IMR-90 (cell line): ENCODE measurements at regions not wholly inside any gene's neighbourhood (a gene's known extent, or its start where the extent isn't known, plus 50 kb on each side); places are given as distances from the start of the nearest gene placed in this dataset.

Experiments
- ATAC-seq: fragments of 200-7000 bp; cut with Tn5 transposase; 2 replicates; pipeline ENCODE4 v1.9.1; 2020; ENCODE audit warnings: low read depth, mild to moderate bottlenecking, moderate library complexity
- BruUV-seq: library from RNA; stranded (reverse); fragments of 400-500 nt; replicated peaks from 2 replicates; lab custom pipeline; 2021; lab: Mats Ljungman, UMichigan
- CTCF ChIA-PET: fragments of 300-600 bp; formaldehyde crosslinking; extraction: SDS; loops from one replicate; lab custom pipeline; 2021; ENCODE audit warnings: antibody characterized with exemption; lab: Yijun Ruan, JAX
- POLR2A ChIA-PET: fragments of 300-600 bp; sonication (Branson Sonifier 250); formaldehyde crosslinking; loops from one replicate; lab custom pipeline; 2022; ENCODE audit warnings: antibody characterized with exemption; ENCODE audit not compliant: unreplicated experiment; lab: Charles Lee
- DNase-seq: peaks from one replicate; pipeline ENCODE4 v3.0.0; 2013
- H2AFZ ChIP-seq: replicated peaks from 2 replicates; pipeline ENCODE3; 2013; ENCODE audit warnings: low read length, mild to moderate bottlenecking; ENCODE audit not compliant: poor library complexity
- H2AK5ac ChIP-seq: 2 replicates; pipeline ENCODE4 v1.6.1; 2013; ENCODE audit warnings: low read depth, low read length, inconsistent platforms
- H2AK9ac ChIP-seq: replicated peaks from 2 replicates; pipeline ENCODE3; 2013; ENCODE audit warnings: mild to moderate bottlenecking, low read depth, low read length, moderate library complexity; ENCODE audit not compliant: poor library complexity
- H2BK120ac ChIP-seq: 2 replicates; pipeline ENCODE4 v1.6.1; 2013; ENCODE audit warnings: low read depth, low read length, inconsistent platforms
- H2BK15ac ChIP-seq: 3 replicates; pipeline ENCODE4 v1.6.1; 2013; ENCODE audit warnings: low read depth, low read length, inconsistent platforms
- H2BK20ac ChIP-seq: 2 replicates; pipeline ENCODE4 v1.6.1; 2013; ENCODE audit warnings: low read depth, mild to moderate bottlenecking, inconsistent platforms, low read length, moderate library complexity
- H2BK5ac ChIP-seq: 2 replicates; pipeline ENCODE4 v1.6.1; 2013; ENCODE audit warnings: mild to moderate bottlenecking, low read depth, low read length, inconsistent platforms; ENCODE audit not compliant: poor library complexity, severe bottlenecking
- H3K14ac ChIP-seq: replicated peaks from 2 replicates; pipeline ENCODE4 v1.6.1; 2013; ENCODE audit warnings: low read depth, low read length, inconsistent platforms
- H3K18ac ChIP-seq: 2 replicates; pipeline ENCODE4 v1.6.1; 2013; ENCODE audit warnings: low read depth, low read length, control low read depth
- H3K23ac ChIP-seq: 2 replicates; pipeline ENCODE4 v1.6.1; 2013; ENCODE audit warnings: low read depth, low read length, inconsistent platforms
- H3K27ac ChIP-seq: 2 replicates; pipeline ENCODE4 v1.5.1; 2013; ENCODE audit warnings: mild to moderate bottlenecking, control low read depth, low read length; ENCODE audit not compliant: insufficient read depth
- H3K27me3 ChIP-seq: 2 replicates; pipeline ENCODE4 v1.6.1; 2013; ENCODE audit warnings: low read length; ENCODE audit not compliant: control insufficient read depth, insufficient read depth
- H3K36me3 ChIP-seq: 2 replicates; pipeline ENCODE4 v1.6.1; 2013; ENCODE audit warnings: low read length, mixed read lengths; ENCODE audit not compliant: control insufficient read depth, insufficient read depth
- H3K4ac ChIP-seq: 2 replicates; pipeline ENCODE4 v1.6.1; 2013; ENCODE audit warnings: low read depth, low read length, inconsistent platforms
- H3K4me1 ChIP-seq: 2 replicates; pipeline ENCODE4 v1.6.1; 2013; ENCODE audit warnings: low read length, mixed read lengths; ENCODE audit not compliant: control insufficient read depth, insufficient read depth
- H3K4me2 ChIP-seq: 2 replicates; pipeline ENCODE4 v1.6.1; 2013; ENCODE audit warnings: low read depth, mild to moderate bottlenecking, control low read depth, low read length, moderate library complexity
- H3K4me3 ChIP-seq: 2 replicates; pipeline ENCODE4 v1.5.1; 2013; ENCODE audit warnings: low read depth, mild to moderate bottlenecking, control low read depth, low read length, moderate library complexity; ENCODE audit not compliant: insufficient read depth
- H3K56ac ChIP-seq: 2 replicates; pipeline ENCODE4 v1.6.1; 2013; ENCODE audit warnings: low read length, inconsistent platforms; ENCODE audit not compliant: insufficient read depth; ENCODE audit errors: extremely low read depth
- H3K79me1 ChIP-seq, 2 experiments: 2 replicates each; pipeline ENCODE4 v1.6.1; 2013; ENCODE audit warnings: low read length in 2 of 2, inconsistent platforms in 1 of 2, low read depth in 1 of 2
- H3K9ac ChIP-seq: 2 replicates; pipeline ENCODE4 v1.6.1; 2013; ENCODE audit warnings: low read depth, low read length, control low read depth
- H3K9me1 ChIP-seq: 2 replicates; pipeline ENCODE4 v1.6.1; 2013; ENCODE audit warnings: low read length, inconsistent platforms; ENCODE audit not compliant: insufficient read depth
- H3K9me3 ChIP-seq: 2 replicates; pipeline ENCODE4 v1.6.1; 2013; ENCODE audit warnings: low read length; ENCODE audit not compliant: control insufficient read depth, insufficient read depth
- H4K20me1 ChIP-seq: 2 replicates; pipeline ENCODE4 v1.6.1; 2013; ENCODE audit warnings: low read length, inconsistent platforms; ENCODE audit not compliant: insufficient read depth
- H4K5ac ChIP-seq: 2 replicates; pipeline ENCODE4 v1.6.1; 2013; ENCODE audit warnings: mild to moderate bottlenecking, low read depth, low read length, control low read depth
- H4K8ac ChIP-seq, 2 experiments: 2 replicates each; pipeline ENCODE4 v1.6.1; 2013; ENCODE audit warnings: low read depth in 2 of 2, low read length in 2 of 2, control low read depth in 1 of 2, inconsistent platforms in 1 of 2
- H4K91ac ChIP-seq: 2 replicates; pipeline ENCODE4 v1.6.1; 2013; ENCODE audit warnings: low read depth, low read length, inconsistent platforms; ENCODE audit not compliant: insufficient read depth
- BHLHE40 ChIP-seq: fragments of 150-350 bp; IDR thresholded peaks from 2 replicates; pipeline ENCODE4 v1.6.1; 2016; ENCODE audit warnings: mild to moderate bottlenecking, low read depth, low read length
- CEBPB ChIP-seq: IDR thresholded peaks from 2 replicates; pipeline ENCODE4 v1.6.1; 2012; ENCODE audit warnings: low read depth, low read length, improper control_type of control experiment
- CHD1 ChIP-seq: IDR thresholded peaks from 2 replicates; pipeline ENCODE4 v1.6.1; 2012; ENCODE audit warnings: low read depth, low read length, improper control_type of control experiment
- CTCF ChIP-seq: conservative IDR thresholded peaks from 2 replicates; pipeline ENCODE4 v1.5.1; 2012; ENCODE audit warnings: mild to moderate bottlenecking, low read depth, low read length, improper control_type of control experiment
- FOS ChIP-seq: fragments of 150-350 bp; IDR thresholded peaks from 2 replicates; pipeline ENCODE4 v1.6.1; 2016; ENCODE audit warnings: low read depth, low read length
- MAFK ChIP-seq: IDR thresholded peaks from 2 replicates; pipeline ENCODE4 v1.6.1; 2012; ENCODE audit warnings: low read depth, low read length, improper control_type of control experiment
- MAZ ChIP-seq: IDR thresholded peaks from 2 replicates; pipeline ENCODE4 v1.6.1; 2012; ENCODE audit warnings: low read depth, mild to moderate bottlenecking, low read length, improper control_type of control experiment, moderate library complexity, borderline replicate concordance
- MXI1 ChIP-seq: IDR thresholded peaks from 2 replicates; pipeline ENCODE4 v1.6.1; 2012; ENCODE audit warnings: low read depth, mild to moderate bottlenecking, low read length, moderate library complexity, borderline replicate concordance
- NFE2L2 ChIP-seq: fragments of 150-350 bp; IDR thresholded peaks from 2 replicates; pipeline ENCODE4 v1.6.1; 2016; ENCODE audit warnings: low read depth, mild to moderate bottlenecking, low read length
- POLR2A ChIP-seq: IDR thresholded peaks from 2 replicates; pipeline ENCODE4 v1.6.1; 2012; ENCODE audit warnings: mild to moderate bottlenecking, low read depth, low read length
- RAD21 ChIP-seq: IDR thresholded peaks from 2 replicates; pipeline ENCODE4 v1.6.1; 2012; ENCODE audit warnings: low read length, improper control_type of control experiment
- RCOR1 ChIP-seq: IDR thresholded peaks from 2 replicates; pipeline ENCODE4 v1.6.1; 2012; ENCODE audit warnings: mild to moderate bottlenecking, low read length, improper control_type of control experiment; ENCODE audit not compliant: insufficient replicate concordance
- RFX5 ChIP-seq: IDR thresholded peaks from 2 replicates; pipeline ENCODE4 v1.8.0; 2012; ENCODE audit warnings: low read depth, mild to moderate bottlenecking, low read length, moderate library complexity
- SMC3 ChIP-seq: fragments of 150-350 bp; IDR thresholded peaks from 2 replicates; pipeline ENCODE4 v1.6.1; 2016; ENCODE audit warnings: low read depth, mild to moderate bottlenecking, antibody characterized with exemption, low read length, moderate library complexity
- WGBS, 2 experiments: methylation state at CpG; one replicate each; pipeline versions ENCODE4 v1.1.5 to v1.1.7; 2013; ENCODE audit warnings: missing lambda C conversion rate in 2 of 2; ENCODE audit not compliant: insufficient read length in 1 of 2; ENCODE audit errors: extremely low coverage in 2 of 2; 5-methylcytosine and 5-hydroxymethylcytosine counted together
- dilution Hi-C: fragments of 300-500 bp; cut with HindIII; formaldehyde crosslinking; loops from one replicate; pipeline ENCODE4 v1.14.3; 2018; ENCODE audit warnings: low sequenced_read_pairs; ENCODE audit not compliant: unreplicated experiment
- in situ Hi-C: fragments of 300-500 bp; cut with MboI; formaldehyde crosslinking; loops from 3 replicates; pipeline ENCODE4 v1.14.3; 2019; ENCODE audit warnings: low sequenced_read_pairs, inconsistent platforms, mixed read lengths
- intact Hi-C: fragments of 100-400 bp; cut with micrococcal nuclease; formaldehyde crosslinking; loops from 2 replicates; pipeline ENCODE4 v1.10.0; 2022
- TF ChIP-seq, protein P1 (sequence below): fragments of 150-350 bp; IDR thresholded peaks from 2 replicates; pipeline ENCODE4 v1.6.1; 2017; ENCODE audit warnings: mild to moderate bottlenecking, antibody characterized with exemption, low read length, low read depth
- TF ChIP-seq, protein P2 (sequence below): fragments of 150-350 bp; IDR thresholded peaks from 2 replicates; pipeline ENCODE4 v1.6.1; 2016; ENCODE audit warnings: low read depth, mild to moderate bottlenecking, low read length, moderate library complexity, borderline replicate concordance

GRCh38 chr5:101431201-101431600 lies 528.1 kb upstream of the ST8SIA4 start:
- Histone ChIP-seq H2BK20ac (no peak overlapping the region), H3K56ac (no peak overlapping the region), H3K9ac (no peak overlapping the region), H2AK9ac (no peak overlapping the region), H3K14ac (no peak overlapping the region), H2BK120ac (no peak overlapping the region), H3K27ac (no peak overlapping the region), H3K27me3 (no peaks in the 10 kb centered on the region), H2BK15ac (no peak overlapping the region), H3K79me1 (no peaks in the 10 kb centered on the region), H3K4ac (no peak overlapping the region), H3K4me3 (no peak overlapping the region), H3K4me2 (no peak overlapping the region), H3K23ac (no peak overlapping the region), H2BK5ac (no peak overlapping the region), H4K5ac (no peak overlapping the region), H3K18ac (no peak overlapping the region), H3K4me1 (no peaks in the 10 kb centered on the region), H4K8ac (no peak overlapping the region), H4K91ac (no peak overlapping the region), H2AFZ (no peak overlapping the region), H2AK5ac (no peak overlapping the region), H3K36me3 (no peaks in the 10 kb centered on the region), H4K20me1 (no peaks in the 10 kb centered on the region), H3K9me1 (no peaks in the 10 kb centered on the region), H3K9me3 (no peaks in the 10 kb centered on the region)
- DNase-seq (no peak), ATAC-seq (no peak)
- WGBS, 2 experiments: no CpG with 5 or more reads among the region's 1 CpG
- intact Hi-C loops (no loop called here), in situ Hi-C loops (no loop called here), dilution Hi-C loops (no loop called here)
- POLR2A ChIA-PET: no interaction called here
- CTCF ChIA-PET: no interaction called here
- no TSS peak for BruUV-seq
- TF ChIP-seq, protein P1, sequence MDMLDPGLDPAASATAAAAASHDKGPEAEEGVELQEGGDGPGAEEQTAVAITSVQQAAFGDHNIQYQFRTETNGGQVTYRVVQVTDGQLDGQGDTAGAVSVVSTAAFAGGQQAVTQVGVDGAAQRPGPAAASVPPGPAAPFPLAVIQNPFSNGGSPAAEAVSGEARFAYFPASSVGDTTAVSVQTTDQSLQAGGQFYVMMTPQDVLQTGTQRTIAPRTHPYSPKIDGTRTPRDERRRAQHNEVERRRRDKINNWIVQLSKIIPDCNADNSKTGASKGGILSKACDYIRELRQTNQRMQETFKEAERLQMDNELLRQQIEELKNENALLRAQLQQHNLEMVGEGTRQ: no peak
- TF ChIP-seq BHLHE40: no peak
- TF ChIP-seq SMC3: no peak
- no peak for TF ChIP-seq POLR2A
- TF ChIP-seq, protein P2, sequence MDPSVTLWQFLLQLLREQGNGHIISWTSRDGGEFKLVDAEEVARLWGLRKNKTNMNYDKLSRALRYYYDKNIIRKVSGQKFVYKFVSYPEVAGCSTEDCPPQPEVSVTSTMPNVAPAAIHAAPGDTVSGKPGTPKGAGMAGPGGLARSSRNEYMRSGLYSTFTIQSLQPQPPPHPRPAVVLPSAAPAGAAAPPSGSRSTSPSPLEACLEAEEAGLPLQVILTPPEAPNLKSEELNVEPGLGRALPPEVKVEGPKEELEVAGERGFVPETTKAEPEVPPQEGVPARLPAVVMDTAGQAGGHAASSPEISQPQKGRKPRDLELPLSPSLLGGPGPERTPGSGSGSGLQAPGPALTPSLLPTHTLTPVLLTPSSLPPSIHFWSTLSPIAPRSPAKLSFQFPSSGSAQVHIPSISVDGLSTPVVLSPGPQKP: no peak
- TF ChIP-seq CTCF: no peak
- TF ChIP-seq MAZ: no peak
- no peak for TF ChIP-seq RFX5
- no peak for TF ChIP-seq CEBPB
- no peak for TF ChIP-seq RAD21
- TF ChIP-seq MXI1: no peak
- no peak for TF ChIP-seq RCOR1
- no peak for TF ChIP-seq CHD1
- no peak for TF ChIP-seq NFE2L2
- no peak for TF ChIP-seq MAFK
- TF ChIP-seq FOS: no peak
